ENCODE measurements at regions not wholly inside any gene's neighbourhood (a gene's known extent, or its start where the extent isn't known, plus 50 kb on each side); places are given as distances from the start of the nearest gene placed in this dataset.

- Histone ChIP-seq H3K27ac (no peak overlapping the region), H3K27me3 (no peaks in the 10 kb centered on the region), H3K36me3 (no peaks in the 10 kb centered on the region), H3K9me3 (no peaks in the 10 kb centered on the region), H3K4me1 (peaks cover 0 to 3% (median 0%) of the 10 kb centered on the region in 4 donors), H3K4me3 (no peak overlapping the region)
- no peak for DNase-seq
- intact Hi-C loops (cut with DNase I; ENCODE audit: low total_unique reads), result no loop called here
- no peak for TF ChIP-seq CTCF (IDR thresholded peaks at IDR 0.05)
These were observed 210.5 kb downstream of the SNX18 start for GRCh38 chr5:54727874-54728587.

- Histone ChIP-seq H3K4me3 (no peak overlapping the region), H3K27ac (no peak overlapping the region), H3K36me3 (no peaks in the 10 kb centered on the region), H3K9me3 (no peaks in the 10 kb centered on the region), H3K4me1 (peaks cover 0 to 20% (median 3%) of the 10 kb centered on the region in 4 donors), H3K27me3 (no peaks in the 10 kb centered on the region)
- no peak for DNase-seq
- intact Hi-C loops (cut with DNase I; ENCODE audit: low total_unique reads), result no loop called here
- TF ChIP-seq CTCF (IDR thresholded peaks at IDR 0.05), result no peak
These were observed 208.1 kb downstream of the SNX18 start for GRCh38 chr5:54725391-54726280.

GRCh38 chr5:54722846-54723433 lies 205.4 kb downstream of the SNX18 start:
- Histone ChIP-seq H3K27ac (no peak overlapping the region), H3K4me3 (no peak overlapping the region), H3K27me3 (no peaks in the 10 kb centered on the region), H3K9me3 (no peaks in the 10 kb centered on the region), H3K4me1 (peaks cover 0 to 45% (median 19%) of the 10 kb centered on the region in 4 donors), H3K36me3 (no peaks in the 10 kb centered on the region)
- DNase-seq, result no peak
- no peak for TF ChIP-seq CTCF (IDR thresholded peaks at IDR 0.05)
- intact Hi-C loops (cut with DNase I; ENCODE audit: low total_unique reads), result no loop called here

- H3K27ac ChIP-seq, result no peak overlapping the region
- intact Hi-C loops (cut with DNase I; ENCODE audit: low total_unique reads), result no loop called here
- no peak overlapping the region for H3K4me3 ChIP-seq
- no peaks in the 10 kb centered on the region for H3K9me3 ChIP-seq
- no peaks in the 10 kb centered on the region for H3K27me3 ChIP-seq
- no peak for DNase-seq
- peaks cover 0 to 45% (median 19%) of the 10 kb centered on the region in 4 donors for H3K4me1 ChIP-seq
- TF ChIP-seq CTCF (IDR thresholded peaks at IDR 0.05), result no peak
- H3K36me3 ChIP-seq, result no peaks in the 10 kb centered on the region
These were observed 204.5 kb downstream of the SNX18 start for GRCh38 chr5:54721951-54722654.

- Histone ChIP-seq H3K36me3 (no peaks in the 10 kb centered on the region), H3K27me3 (no peaks in the 10 kb centered on the region), H3K4me3 (no peak overlapping the region), H3K4me1 (peaks cover 0 to 46% (median 19%) of the 10 kb centered on the region in 4 donors), H3K9me3 (no peaks in the 10 kb centered on the region), H3K27ac (peak overlapping the region; percentile 72 to 74)
- DNase-seq, result no peak
- TF ChIP-seq CTCF (IDR thresholded peaks at IDR 0.05), result no peak
- intact Hi-C loops (cut with DNase I; ENCODE audit: low total_unique reads), result no loop called here
These were observed 203.6 kb downstream of the SNX18 start for GRCh38 chr5:54721116-54721515.
